IPS-18c (cell line): ENCODE measurements at regions not wholly inside any gene's neighbourhood (a gene's known extent, or its start where the extent isn't known, plus 50 kb on each side); places are given as distances from the start of the nearest gene placed in this dataset.

Experiments
- H3K4me3 ChIP-seq: 2 replicates; pipeline ENCODE4 v1.7.0; 2013; ENCODE audit warnings: low read depth, mild to moderate bottlenecking, low read length, moderate library complexity; ENCODE audit not compliant: insufficient read depth
- H3K9me3 ChIP-seq: one replicate; pipeline ENCODE4 v1.6.1; 2013; ENCODE audit warnings: mild to moderate bottlenecking, low read length, moderate library complexity; ENCODE audit not compliant: control insufficient read depth, insufficient read depth

DNA sequence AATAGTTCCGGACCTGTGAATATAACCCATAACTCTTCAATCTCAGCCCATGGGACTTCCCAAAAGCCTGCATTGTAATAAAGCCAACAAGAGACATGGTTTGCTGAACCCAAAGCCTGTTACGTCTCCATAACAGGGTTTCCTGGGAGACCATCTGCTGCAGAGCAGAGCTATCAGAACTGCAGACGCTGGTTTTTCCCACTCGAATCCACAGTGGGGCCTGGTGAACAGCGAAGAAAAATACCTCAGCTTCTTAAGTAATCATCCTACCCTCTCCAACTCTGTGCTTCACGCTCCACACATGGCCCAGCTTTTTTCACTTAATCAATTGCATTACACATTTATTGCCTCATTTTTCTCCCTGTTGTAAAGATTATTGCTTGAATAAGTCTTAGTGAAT lies 409.5 kb upstream of the GRIA1 start:
- Histone ChIP-seq H3K4me3 (no peak overlapping the region), H3K9me3 (no peaks in the 10 kb centered on the region)

GRCh38 chr5:153081385-153081784 lies 409.1 kb upstream of the GRIA1 start:
- H3K9me3 ChIP-seq = no peaks in the 10 kb centered on the region
- H3K4me3 ChIP-seq = no peak overlapping the region

- Histone ChIP-seq H3K9me3 (no peaks in the 10 kb centered on the region), H3K4me3 (no peak overlapping the region)
Observed at GRCh38 chr5:153084511-153084910, 406.0 kb upstream of the GRIA1 start.

GRCh38 chr5:153086486-153086885 lies 404.0 kb upstream of the GRIA1 start:
- no peak overlapping the region for H3K4me3 ChIP-seq
- no peaks in the 10 kb centered on the region for H3K9me3 ChIP-seq

DNA sequence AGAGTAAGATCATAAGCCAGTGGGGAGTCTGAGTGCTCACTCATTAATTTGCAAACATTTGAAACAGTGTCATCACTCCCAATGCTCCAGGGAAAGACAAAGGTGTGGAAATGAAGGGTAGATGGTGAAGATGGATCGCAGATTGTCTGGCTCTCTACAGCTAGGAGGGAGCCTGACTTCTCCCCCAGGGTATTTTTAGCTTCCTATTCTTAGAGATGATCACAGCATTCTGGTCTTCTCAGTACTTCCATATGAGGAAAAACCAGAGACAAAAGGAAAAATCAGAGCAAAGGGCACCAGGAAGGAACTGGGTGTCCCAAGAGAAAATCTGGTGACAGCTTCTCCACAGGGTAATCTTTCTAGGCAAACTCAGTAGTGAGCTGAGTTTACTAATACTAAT lies 401.9 kb upstream of the GRIA1 start:
- H3K9me3 ChIP-seq = no peaks in the 10 kb centered on the region
- H3K4me3 ChIP-seq = no peak overlapping the region

- no peaks in the 10 kb centered on the region for H3K9me3 ChIP-seq
- no peak overlapping the region for H3K4me3 ChIP-seq
Observed at GRCh38 chr5:153094333-153094732, 396.1 kb upstream of the GRIA1 start.

DNA sequence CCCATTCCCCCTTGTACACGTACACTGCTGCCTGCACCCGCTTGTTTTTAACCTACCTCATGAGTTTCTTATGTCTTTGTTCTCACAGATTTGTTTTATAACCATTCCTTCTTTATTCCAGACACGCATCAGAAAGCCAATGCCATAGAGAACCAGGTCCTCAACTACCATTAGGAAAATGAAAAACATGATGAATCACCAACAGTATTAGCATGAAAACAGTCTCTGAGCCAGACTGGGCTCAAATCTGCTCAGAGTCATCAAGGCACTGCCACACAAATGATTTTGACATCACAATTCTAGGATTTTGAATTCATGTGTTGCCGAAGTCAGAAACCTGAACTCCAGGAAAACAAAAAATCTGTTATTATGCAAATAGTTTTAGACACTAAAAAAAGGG lies 394.1 kb upstream of the GRIA1 start:
- Histone ChIP-seq H3K4me3 (no peak overlapping the region), H3K9me3 (no peaks in the 10 kb centered on the region)

- Histone ChIP-seq H3K9me3 (peaks cover 2% of the 10 kb centered on the region), H3K4me3 (no peak overlapping the region)
Observed at GRCh38 chr5:153099328-153099727, 391.1 kb upstream of the GRIA1 start.

DNA sequence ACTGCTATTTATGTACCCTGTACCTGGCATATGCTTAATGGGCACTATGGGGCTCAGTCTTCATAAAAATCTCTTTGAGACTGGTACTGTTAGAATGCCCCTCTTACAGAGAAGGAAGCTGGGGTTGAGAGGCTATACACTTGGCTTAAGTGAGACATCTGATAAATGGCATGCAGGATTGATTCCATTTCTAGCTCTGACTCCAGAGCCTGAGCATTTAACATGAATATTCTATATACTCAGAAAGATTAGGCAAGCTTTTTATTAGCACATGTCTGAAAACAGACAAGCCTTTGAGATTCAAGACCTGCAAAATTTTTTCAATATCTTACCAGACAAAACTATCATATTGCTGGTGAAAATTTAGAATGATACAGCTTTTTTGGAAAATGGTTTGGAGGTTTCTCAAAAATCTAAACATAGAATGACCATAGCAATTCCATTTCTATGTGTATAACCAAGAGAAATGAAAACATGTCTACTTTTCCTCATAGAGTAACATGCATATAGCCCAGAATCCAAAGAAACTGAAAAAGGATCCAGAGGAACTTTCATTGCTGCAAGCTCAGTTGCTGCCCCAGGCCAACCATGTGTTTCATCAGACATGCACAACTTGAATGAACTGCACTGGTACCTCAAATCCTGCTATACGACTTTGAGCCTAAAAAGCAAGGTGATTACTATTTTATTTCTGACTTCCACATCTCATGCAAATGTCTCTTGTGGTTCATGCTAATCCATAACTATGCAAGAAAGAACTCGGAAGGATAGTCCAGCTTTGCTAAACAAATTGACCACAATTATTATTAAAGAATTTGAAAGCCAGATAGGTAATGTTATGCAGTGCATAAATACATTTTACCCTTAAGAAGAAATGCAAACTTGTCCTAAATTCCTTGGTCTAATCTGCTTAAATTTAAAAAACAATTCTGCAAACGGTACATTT lies 389.0 kb upstream of the GRIA1 start:
- H3K4me3 ChIP-seq = no peak overlapping the region
- H3K9me3 ChIP-seq = peaks cover 2% of the 10 kb centered on the region

GRCh38 chr5:153116916-153117315 lies 373.6 kb upstream of the GRIA1 start:
- H3K9me3 ChIP-seq = no peaks in the 10 kb centered on the region
- H3K4me3 ChIP-seq = no peak overlapping the region

GRCh38 chr5:153118018-153118417 lies 372.5 kb upstream of the GRIA1 start:
- H3K4me3 ChIP-seq = no peak overlapping the region
- H3K9me3 ChIP-seq = no peaks in the 10 kb centered on the region

DNA sequence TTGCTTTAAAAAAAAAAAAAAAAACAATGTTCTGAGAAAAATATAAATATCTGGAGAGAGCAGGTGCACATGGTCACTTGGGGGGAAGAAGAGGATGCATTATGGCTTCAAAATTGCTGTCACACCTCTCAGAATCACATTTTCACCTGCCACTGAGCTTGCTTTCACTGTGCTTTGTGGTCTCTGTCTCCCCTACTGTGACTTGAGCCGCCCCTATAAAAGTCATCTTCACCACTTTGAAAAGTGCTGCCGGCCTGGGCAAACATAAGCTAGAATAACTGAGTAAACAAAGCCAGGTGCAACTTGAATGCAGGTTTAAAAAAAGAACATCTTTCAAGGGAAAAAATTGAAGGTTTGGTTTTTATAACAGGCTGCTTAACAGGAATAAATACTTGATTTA lies 368.1 kb upstream of the GRIA1 start:
- Histone ChIP-seq H3K9me3 (no peaks in the 10 kb centered on the region), H3K4me3 (no peak overlapping the region)

GRCh38 chr5:153130296-153130695 lies 360.2 kb upstream of the GRIA1 start:
- no peak overlapping the region for H3K4me3 ChIP-seq
- no peaks in the 10 kb centered on the region for H3K9me3 ChIP-seq

GRCh38 chr5:153135411-153135810 lies 355.1 kb upstream of the GRIA1 start:
- no peaks in the 10 kb centered on the region for H3K9me3 ChIP-seq
- H3K4me3 ChIP-seq = no peak overlapping the region

- H3K4me3 ChIP-seq = no peak overlapping the region
- H3K9me3 ChIP-seq = no peaks in the 10 kb centered on the region
Observed at GRCh38 chr5:153136910-153137614, 353.4 kb upstream of the GRIA1 start.

- Histone ChIP-seq H3K4me3 (no peak overlapping the region), H3K9me3 (no peaks in the 10 kb centered on the region)
Observed at GRCh38 chr5:153147891-153148623, 342.4 kb upstream of the GRIA1 start.

DNA sequence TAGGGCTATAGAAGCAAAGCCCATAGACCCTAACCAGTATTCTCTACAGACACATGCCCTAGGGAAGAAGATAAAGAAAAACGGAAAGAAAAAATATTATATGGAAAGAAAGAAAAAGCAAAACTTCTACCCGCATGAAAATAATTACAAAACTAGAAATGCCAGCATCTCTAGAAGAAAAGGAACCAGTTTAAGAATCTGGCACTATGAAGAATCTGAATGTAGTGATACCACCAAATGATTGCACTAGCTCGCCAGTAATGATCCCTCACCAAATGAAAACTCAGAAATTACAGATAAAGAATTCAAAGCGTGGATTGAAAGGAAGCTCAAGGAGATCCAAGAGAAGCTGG lies 341.9 kb upstream of the GRIA1 start:
- no peaks in the 10 kb centered on the region for H3K9me3 ChIP-seq
- H3K4me3 ChIP-seq = no peak overlapping the region

GRCh38 chr5:153151558-153151957 lies 338.9 kb upstream of the GRIA1 start:
- no peaks in the 10 kb centered on the region for H3K9me3 ChIP-seq
- no peak overlapping the region for H3K4me3 ChIP-seq
